ENCODE measurements at regions not wholly inside any gene's neighbourhood (a gene's known extent, or its start where the extent isn't known, plus 50 kb on each side); places are given as distances from the start of the nearest gene placed in this dataset.
"Not testable (repeated sequence)": the region's sequence is repeated elsewhere in the genome, so short reads cannot be mapped to it uniquely, and the experiment has no call there.

- H4K91ac ChIP-seq (ENCODE audit: low read depth, low read length, poor library complexity), result no peak overlapping the region
- H3K4me2 ChIP-seq (ENCODE audit: insufficient read depth, low read length, poor library complexity, severe bottlenecking), result no peak overlapping the region
- no peaks in the 10 kb centered on the region for H3K36me3 ChIP-seq (replicated peaks in 1 of 2; ENCODE audit: control insufficient read depth in 2 of 2, insufficient read depth in 2 of 2, low read length in 2 of 2)
- H3K23ac ChIP-seq (ENCODE audit: low read depth, low read length, poor library complexity), result no peak overlapping the region
- H2AFZ ChIP-seq (ENCODE audit: low read length), result no peak overlapping the region
- no peak overlapping the region for H3K27ac ChIP-seq (replicated peaks; ENCODE audit: low read length)
- H2BK15ac ChIP-seq (ENCODE audit: low read length), result no peak overlapping the region
- no peak overlapping the region for H2BK12ac ChIP-seq (ENCODE audit: low read length)
- H3K9me3 ChIP-seq (replicated peaks in 1 of 2; ENCODE audit: control insufficient read depth in 2 of 2, insufficient read depth in 1 of 2, low read depth in 1 of 2, low read length in 2 of 2), result peaks cover 0 to 3% of the 10 kb centered on the region in 2 donors
- H3K9ac ChIP-seq (ENCODE audit: low read depth, low read length, poor library complexity), result no peak overlapping the region
- H2AK5ac ChIP-seq (ENCODE audit: low read depth, low read length), result no peak overlapping the region
- no peak overlapping the region for H2BK120ac ChIP-seq (ENCODE audit: low read depth, low read length)
- H3K4me3 ChIP-seq (ENCODE audit: low read length in 2 of 2), result no peak overlapping the region
- WGBS, 2 donors (ENCODE audit: extremely low coverage in 2 of 2, insufficient read length in 2 of 2, insufficient replicate concordance in 1 of 2), result no CpG with 5 or more reads among the region's 3 CpGs
- H3K27me3 ChIP-seq (ENCODE audit: control insufficient read depth in 3 of 3, insufficient read depth in 3 of 3, low read depth in 1 of 3, low read length in 3 of 3), result no peaks in the 10 kb centered on the region
- H3K79me1 ChIP-seq (ENCODE audit: low read depth, low read length), result no peaks in the 10 kb centered on the region
- no peak overlapping the region for H2BK5ac ChIP-seq (ENCODE audit: low read length)
- no peak overlapping the region for H3K4ac ChIP-seq (ENCODE audit: low read length)
- no peak overlapping the region for H3K14ac ChIP-seq (ENCODE audit: low read length)
- no peak overlapping the region for H3K18ac ChIP-seq (ENCODE audit: low read length)
- peaks cover 0 to 2% of the 10 kb centered on the region in 2 donors for H3K4me1 ChIP-seq (ENCODE audit: control insufficient read depth in 2 of 2, insufficient read depth in 1 of 2, low read depth in 1 of 2, low read length in 2 of 2)
- DNase-seq (ENCODE audit: low spot score), result no peak
- no peak overlapping the region for H4K8ac ChIP-seq (ENCODE audit: low read depth, low read length)
Observed at GRCh38 chr4:121583396-121583795, 113.4 kb downstream of the ANXA5 start.

- Histone ChIP-seq H2AFZ (ENCODE audit: low read length) (no peak overlapping the region), H3K23ac (ENCODE audit: low read depth, low read length, poor library complexity) (no peak overlapping the region), H3K79me1 (ENCODE audit: low read depth, low read length) (no peaks in the 10 kb centered on the region), H3K4me3 (ENCODE audit: low read length in 2 of 2) (no peak overlapping the region), H3K9me3 (replicated peaks in 1 of 2; ENCODE audit: control insufficient read depth in 2 of 2, insufficient read depth in 1 of 2, low read depth in 1 of 2, low read length in 2 of 2) (peaks cover 0 to 3% of the 10 kb centered on the region in 2 donors), H2BK120ac (ENCODE audit: low read depth, low read length) (no peak overlapping the region), H3K18ac (ENCODE audit: low read length) (no peak overlapping the region), H4K91ac (ENCODE audit: low read depth, low read length, poor library complexity) (no peak overlapping the region), H2BK15ac (ENCODE audit: low read length) (no peak overlapping the region), H3K36me3 (replicated peaks in 1 of 2; ENCODE audit: control insufficient read depth in 2 of 2, insufficient read depth in 2 of 2, low read length in 2 of 2) (no peaks in the 10 kb centered on the region), H3K27me3 (ENCODE audit: control insufficient read depth in 3 of 3, insufficient read depth in 3 of 3, low read depth in 1 of 3, low read length in 3 of 3) (no peaks in the 10 kb centered on the region), H3K27ac (replicated peaks; ENCODE audit: low read length) (no peak overlapping the region), H2BK5ac (ENCODE audit: low read length) (no peak overlapping the region), H3K4ac (ENCODE audit: low read length) (no peak overlapping the region), H4K8ac (ENCODE audit: low read depth, low read length) (no peak overlapping the region), H3K9ac (ENCODE audit: low read depth, low read length, poor library complexity) (no peak overlapping the region), H2AK5ac (ENCODE audit: low read depth, low read length) (no peak overlapping the region), H2BK12ac (ENCODE audit: low read length) (no peak overlapping the region), H3K14ac (ENCODE audit: low read length) (no peak overlapping the region), H3K4me2 (ENCODE audit: insufficient read depth, low read length, poor library complexity, severe bottlenecking) (no peak overlapping the region), H3K4me1 (ENCODE audit: control insufficient read depth in 2 of 2, insufficient read depth in 1 of 2, low read depth in 1 of 2, low read length in 2 of 2) (peaks cover 0 to 2% of the 10 kb centered on the region in 2 donors)
- DNase-seq (ENCODE audit: low spot score), result no peak
Observed at GRCh38 chr4:121582296-121582695, 114.5 kb downstream of the ANXA5 start.

GRCh38 chr4:121575392-121575791 is 121.4 kb downstream of the ANXA5 start:
- H3K9me3 ChIP-seq (replicated peaks in 1 of 2; ENCODE audit: control insufficient read depth in 2 of 2, insufficient read depth in 1 of 2, low read depth in 1 of 2, low read length in 2 of 2); H3K27ac ChIP-seq (replicated peaks; ENCODE audit: low read length); H3K18ac ChIP-seq (ENCODE audit: low read length); H3K23ac ChIP-seq (ENCODE audit: low read depth, low read length, poor library complexity); H3K14ac ChIP-seq (ENCODE audit: low read length); H3K4me3 ChIP-seq (ENCODE audit: low read length in 2 of 2); DNase-seq (ENCODE audit: low spot score); H2BK12ac ChIP-seq (ENCODE audit: low read length); H3K4ac ChIP-seq (ENCODE audit: low read length); H2BK5ac ChIP-seq (ENCODE audit: low read length); H3K36me3 ChIP-seq (replicated peaks in 1 of 2; ENCODE audit: control insufficient read depth in 2 of 2, insufficient read depth in 2 of 2, low read length in 2 of 2); H3K27me3 ChIP-seq (ENCODE audit: control insufficient read depth in 3 of 3, insufficient read depth in 3 of 3, low read depth in 1 of 3, low read length in 3 of 3); H2AK5ac ChIP-seq (ENCODE audit: low read depth, low read length); H3K4me1 ChIP-seq (ENCODE audit: control insufficient read depth in 2 of 2, insufficient read depth in 1 of 2, low read depth in 1 of 2, low read length in 2 of 2); H3K4me2 ChIP-seq (ENCODE audit: insufficient read depth, low read length, poor library complexity, severe bottlenecking); H2BK15ac ChIP-seq (ENCODE audit: low read length); H2BK120ac ChIP-seq (ENCODE audit: low read depth, low read length); H4K91ac ChIP-seq (ENCODE audit: low read depth, low read length, poor library complexity); H3K9ac ChIP-seq (ENCODE audit: low read depth, low read length, poor library complexity); H3K79me1 ChIP-seq (ENCODE audit: low read depth, low read length); H2AFZ ChIP-seq (ENCODE audit: low read length); H4K8ac ChIP-seq (ENCODE audit: low read depth, low read length): not testable (repeated sequence)
- no CpG with 5 or more reads among the region's 3 CpGs for WGBS, 2 donors (ENCODE audit: extremely low coverage in 2 of 2, insufficient read length in 2 of 2, insufficient replicate concordance in 1 of 2)

DNA sequence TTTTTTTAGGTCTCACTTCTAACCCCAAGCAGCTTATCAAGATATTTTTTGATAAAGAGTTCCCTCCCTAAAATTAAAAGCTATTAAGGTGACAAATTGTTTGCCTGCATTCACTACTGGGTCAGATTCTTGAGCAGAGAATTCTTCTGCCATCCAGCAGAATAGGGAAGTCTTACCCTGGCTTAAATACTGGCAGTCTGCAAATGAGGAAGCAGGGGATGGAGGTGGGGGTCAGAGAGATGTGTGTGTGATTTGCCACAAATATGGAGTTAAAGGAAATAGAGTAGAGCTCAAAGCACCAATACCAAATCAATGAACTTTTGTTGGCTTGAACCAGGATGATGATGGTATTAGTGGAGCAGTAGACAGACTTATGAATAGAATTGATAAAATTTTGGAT is 122.2 kb downstream of the ANXA5 start:
- Histone ChIP-seq H3K9ac (ENCODE audit: low read depth, low read length, poor library complexity) (no peak overlapping the region), H3K9me3 (replicated peaks in 1 of 2; ENCODE audit: control insufficient read depth in 2 of 2, insufficient read depth in 1 of 2, low read depth in 1 of 2, low read length in 2 of 2) (no peaks in the 10 kb centered on the region), H4K91ac (ENCODE audit: low read depth, low read length, poor library complexity) (no peak overlapping the region), H2BK5ac (ENCODE audit: low read length) (no peak overlapping the region), H3K27me3 (ENCODE audit: control insufficient read depth in 3 of 3, insufficient read depth in 3 of 3, low read depth in 1 of 3, low read length in 3 of 3) (no peaks in the 10 kb centered on the region), H2AK5ac (ENCODE audit: low read depth, low read length) (no peak overlapping the region), H3K27ac (replicated peaks; ENCODE audit: low read length) (no peak overlapping the region), H2BK15ac (ENCODE audit: low read length) (no peak overlapping the region), H4K8ac (ENCODE audit: low read depth, low read length) (no peak overlapping the region), H3K14ac (ENCODE audit: low read length) (no peak overlapping the region), H3K79me1 (ENCODE audit: low read depth, low read length) (no peaks in the 10 kb centered on the region), H3K4me3 (ENCODE audit: low read length in 2 of 2) (no peak overlapping the region), H3K4me1 (ENCODE audit: control insufficient read depth in 2 of 2, insufficient read depth in 1 of 2, low read depth in 1 of 2, low read length in 2 of 2) (no peaks in the 10 kb centered on the region), H3K23ac (ENCODE audit: low read depth, low read length, poor library complexity) (no peak overlapping the region), H2BK120ac (ENCODE audit: low read depth, low read length) (no peak overlapping the region), H3K36me3 (replicated peaks in 1 of 2; ENCODE audit: control insufficient read depth in 2 of 2, insufficient read depth in 2 of 2, low read length in 2 of 2) (no peaks in the 10 kb centered on the region), H2AFZ (ENCODE audit: low read length) (no peak overlapping the region), H2BK12ac (ENCODE audit: low read length) (no peak overlapping the region), H3K18ac (ENCODE audit: low read length) (no peak overlapping the region), H3K4me2 (ENCODE audit: insufficient read depth, low read length, poor library complexity, severe bottlenecking) (no peak overlapping the region), H3K4ac (ENCODE audit: low read length) (no peak overlapping the region)
- DNase-seq (ENCODE audit: low spot score), result no peak

Data from neuronal stem cell (in vitro differentiated cells).